ENCODE measurements at regions not wholly inside any gene's neighbourhood (a gene's known extent, or its start where the extent isn't known, plus 50 kb on each side); places are given as distances from the start of the nearest gene placed in this dataset.

DNA sequence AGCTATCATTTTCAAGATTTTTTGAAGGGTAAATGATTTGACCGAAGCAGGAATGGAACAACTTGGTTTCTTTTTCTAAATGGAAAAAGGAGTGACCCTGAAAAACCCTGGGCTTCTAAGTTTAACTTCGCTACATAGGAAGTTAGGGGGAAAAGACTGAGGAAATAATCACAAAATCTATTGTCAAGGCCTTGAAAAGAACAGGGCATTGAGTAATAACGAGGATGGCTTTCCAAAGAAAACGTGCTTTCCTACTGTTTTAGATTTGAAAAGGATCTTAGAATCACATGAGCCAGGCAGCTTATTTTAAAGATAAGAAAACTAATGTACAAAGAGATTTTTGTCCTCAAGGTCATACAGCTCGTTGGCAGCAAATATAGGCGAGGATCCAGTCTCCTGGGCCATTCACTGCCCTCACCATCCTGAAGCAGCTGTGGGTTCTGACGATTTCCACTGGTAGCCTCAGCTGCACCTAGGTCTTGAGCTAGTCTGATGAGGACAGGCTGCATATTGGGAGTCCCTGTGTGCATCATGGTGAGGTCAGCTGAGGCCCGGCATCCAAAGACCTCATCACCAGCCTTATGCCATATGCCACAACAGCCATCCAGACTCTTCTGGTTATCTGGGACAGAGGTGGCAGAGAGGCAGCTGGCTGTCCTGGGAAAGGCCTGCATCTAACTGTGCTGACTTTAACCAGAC, 384.7 kb upstream of the NRP1 start:
- no peak for TF ChIP-seq YY1 (IDR thresholded peaks at IDR 0.05; ENCODE audit: insufficient read depth, insufficient read length)
- no peak for TF ChIP-seq SUZ12 (IDR thresholded peaks at IDR 0.05; ENCODE audit: extremely low read depth, insufficient read depth, insufficient read length)
- no peak for TF ChIP-seq ZNF274 (IDR thresholded peaks at IDR 0.05; ENCODE audit: low read depth, low read length)

All from NT2/D1 (cell line).